NCI-H1930 (cell line): ENCODE measurements at regions not wholly inside any gene's neighbourhood (a gene's known extent, or its start where the extent isn't known, plus 50 kb on each side); places are given as distances from the start of the nearest gene placed in this dataset.
"Not testable (repeated sequence)": the region's sequence is repeated elsewhere in the genome, so short reads cannot be mapped to it uniquely, and the experiment has no call there.

Experiments used
- DNase-seq, 2 experiments: peaks; one replicate each; lab custom pipeline; 2025; lab: John Stamatoyannopoulos, UW

DNA sequence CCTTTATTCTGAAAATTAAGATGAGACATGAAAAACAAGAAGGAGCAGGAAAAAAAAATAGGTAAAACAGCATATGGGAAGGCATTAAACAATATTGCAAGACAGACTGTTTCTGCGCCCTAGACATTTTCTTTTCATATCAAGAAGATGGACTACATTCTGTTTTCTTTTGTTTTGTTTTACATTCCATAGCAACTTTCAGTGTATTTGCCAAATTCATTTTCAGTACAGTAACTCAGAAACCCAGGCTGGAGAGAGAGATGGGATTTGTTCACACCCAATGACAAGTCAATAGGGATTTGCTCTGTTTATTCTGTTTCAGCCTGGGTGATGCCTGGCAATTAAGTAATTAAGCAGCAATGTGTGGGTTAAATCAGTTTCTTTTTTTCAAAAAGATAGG is 892.8 kb upstream of the DIAPH2 start:
- no peak for DNase-seq

DNA sequence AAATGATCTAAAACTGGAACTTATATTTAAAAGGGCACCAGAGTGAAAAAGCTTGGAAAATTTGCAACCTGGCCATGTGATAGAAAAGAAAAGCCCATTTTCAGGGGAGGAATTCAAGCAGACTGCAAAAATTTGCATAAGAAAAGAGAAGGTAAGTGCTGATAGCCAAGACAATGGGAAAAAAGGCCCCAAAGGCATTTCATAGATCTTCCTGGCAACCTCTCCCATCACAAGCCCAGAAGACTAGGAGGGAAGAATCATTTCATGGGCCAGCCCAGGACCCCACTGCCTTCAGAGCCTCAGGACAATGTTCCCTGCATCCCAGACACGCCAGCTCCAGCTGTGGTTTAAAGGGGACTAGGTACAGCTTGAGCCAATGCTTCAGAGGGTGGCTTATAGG is 887.3 kb upstream of the DIAPH2 start:
- DNase-seq: no peak

DNA sequence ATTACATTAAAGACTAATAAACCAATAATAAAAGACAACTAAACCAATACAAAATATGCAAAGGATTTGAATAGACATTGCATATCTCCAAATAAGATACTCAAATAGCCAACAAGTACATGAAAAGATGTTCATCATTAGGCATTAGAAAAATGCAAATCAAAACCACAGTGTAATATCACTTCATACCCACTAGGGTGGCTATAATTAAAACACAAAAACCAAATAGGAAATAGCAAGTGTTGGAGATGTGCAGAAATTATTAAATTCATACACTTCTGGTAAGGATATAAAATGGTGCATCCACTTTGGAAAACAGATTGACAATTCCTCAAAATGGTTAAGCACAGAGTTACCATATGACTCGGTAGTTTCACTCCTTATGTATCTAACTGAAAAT is 860.8 kb upstream of the DIAPH2 start:
- no peak for DNase-seq

DNA sequence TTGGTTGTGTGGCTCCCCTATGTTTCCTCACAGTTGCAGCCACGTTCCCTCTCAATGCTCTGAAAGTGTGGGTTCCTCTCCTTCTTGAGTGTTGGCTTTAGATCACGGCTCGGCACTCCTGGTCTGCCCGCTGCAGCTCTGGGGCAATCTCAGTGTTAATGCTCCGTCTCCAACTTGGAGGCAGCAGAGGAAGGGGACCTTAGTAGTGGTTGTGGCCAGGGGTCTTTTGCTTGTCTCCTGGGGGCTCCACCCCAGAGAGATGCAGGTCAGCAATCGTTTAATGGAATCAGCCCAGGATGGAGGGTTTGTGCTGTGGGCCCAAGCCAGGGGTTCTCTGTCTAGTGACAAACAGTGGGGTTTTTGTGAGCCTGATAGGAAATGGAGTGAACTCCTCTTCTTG is 849.4 kb upstream of the DIAPH2 start:
- no peak for DNase-seq

DNA sequence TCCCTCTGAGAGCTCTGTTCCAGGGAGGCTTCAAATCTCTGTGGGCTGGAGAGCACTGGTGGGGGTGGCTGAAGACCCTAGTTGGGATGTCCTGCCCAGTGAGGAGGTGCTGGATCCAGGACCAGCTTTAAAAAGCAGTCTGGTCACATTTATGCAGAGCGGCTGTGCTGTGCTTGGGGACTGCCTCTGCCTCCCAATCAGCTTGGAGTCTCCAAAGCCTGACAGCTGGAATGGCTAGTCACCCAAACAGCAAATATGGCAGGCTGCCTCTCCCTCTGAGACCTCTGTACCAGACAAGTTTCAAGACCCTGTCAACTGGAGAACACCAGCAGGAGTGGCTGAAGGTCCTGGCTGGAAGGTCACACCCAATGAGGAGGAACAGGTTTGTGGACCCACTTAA is 848.1 kb upstream of the DIAPH2 start:
- no peak for DNase-seq

DNA sequence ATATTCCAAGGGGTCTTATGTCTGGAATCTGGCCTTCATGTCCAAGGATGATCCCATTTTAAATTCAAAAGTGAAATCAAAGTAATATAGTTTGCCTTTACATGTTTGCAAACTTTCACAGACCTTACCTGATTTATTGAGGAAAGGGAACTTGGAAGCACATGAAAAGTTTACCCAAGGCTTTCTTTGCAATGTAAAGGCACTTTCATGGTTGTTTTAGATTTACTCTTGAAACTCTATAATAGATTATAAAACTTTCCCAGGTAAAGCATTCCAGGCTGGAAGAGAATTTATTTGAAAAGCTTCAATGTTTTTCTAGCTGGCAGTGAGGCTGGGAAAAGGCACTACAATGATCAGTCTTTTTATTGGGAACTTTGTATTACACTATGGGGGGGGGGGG is 842.8 kb upstream of the DIAPH2 start:
- DNase-seq: no peak

DNA sequence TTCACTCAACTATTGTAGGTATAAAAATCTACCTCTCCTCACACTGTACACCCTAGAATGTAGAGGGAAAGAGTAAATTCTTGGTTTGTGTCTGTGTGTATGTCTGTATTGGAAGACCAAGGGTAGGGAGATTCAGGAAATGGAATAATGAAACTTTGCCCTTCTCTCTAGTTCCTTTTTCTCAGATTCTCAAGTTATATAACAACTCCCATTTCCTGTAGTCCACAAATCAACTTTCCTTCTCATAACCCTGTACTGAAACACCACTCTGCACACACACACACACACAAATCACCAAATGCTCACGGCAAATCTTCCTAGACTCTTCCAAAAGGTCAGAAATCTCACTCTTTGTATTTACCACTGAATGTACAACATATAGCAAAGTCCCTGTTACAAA is 824.5 kb upstream of the DIAPH2 start:
- no peak for DNase-seq

DNA sequence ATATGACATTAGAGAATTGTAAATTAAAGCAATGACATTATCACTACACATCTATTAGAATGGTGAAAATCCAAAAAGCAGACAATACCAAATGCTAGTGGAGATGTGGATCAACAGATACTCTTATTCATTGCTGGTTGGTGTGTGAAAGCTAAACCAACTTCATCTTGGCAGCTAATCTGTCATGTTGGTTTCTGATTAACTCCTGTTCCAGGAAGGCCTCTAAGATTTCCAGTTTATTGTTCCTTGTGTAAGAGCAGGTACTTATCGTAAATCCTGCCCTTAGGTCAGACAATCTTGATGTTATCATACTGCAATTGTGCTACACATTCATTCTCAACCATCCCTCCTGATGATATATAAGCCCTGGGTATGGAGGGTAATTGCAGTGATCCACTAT is 809.0 kb upstream of the DIAPH2 start:
- DNase-seq: no peak

DNA sequence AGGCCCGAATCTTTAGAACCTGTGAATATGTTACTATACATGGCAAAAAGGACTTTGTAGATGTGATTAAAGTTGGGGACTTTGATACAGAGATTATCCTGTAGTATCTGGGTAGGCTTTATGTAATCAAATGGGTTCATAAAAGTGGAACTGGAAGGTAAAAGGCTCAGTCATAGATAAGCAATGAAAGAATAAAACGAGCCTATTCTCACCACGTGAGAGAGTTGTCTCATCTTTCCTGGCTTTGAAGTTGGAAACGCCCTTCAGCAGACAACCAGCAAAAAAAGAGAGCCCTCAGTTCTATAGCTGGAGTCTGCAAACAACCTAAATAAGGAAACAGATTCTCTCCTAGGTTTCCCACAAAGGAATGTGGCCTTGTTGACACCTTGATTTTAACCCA is 805.8 kb upstream of the DIAPH2 start:
- DNase-seq: no peak

DNA sequence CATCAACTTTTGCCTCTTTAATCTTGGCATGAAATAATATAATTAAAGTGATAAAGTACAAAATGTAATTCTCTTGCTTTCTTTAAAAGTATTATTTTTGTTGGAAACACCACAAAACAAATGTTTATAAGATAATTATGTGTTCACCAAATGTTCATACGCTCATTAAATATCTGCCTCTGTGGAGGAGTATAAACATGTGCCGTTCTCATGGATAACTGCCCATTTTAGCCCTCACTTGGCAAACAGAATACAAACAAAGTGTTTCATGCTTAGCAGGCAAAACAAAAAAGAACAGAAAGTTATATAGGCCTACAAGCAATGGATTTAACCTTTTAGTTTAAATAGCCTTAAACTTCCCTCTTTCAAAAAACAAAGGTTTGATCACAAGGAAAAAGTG is 800.5 kb upstream of the DIAPH2 start:
- DNase-seq: no peak

DNA sequence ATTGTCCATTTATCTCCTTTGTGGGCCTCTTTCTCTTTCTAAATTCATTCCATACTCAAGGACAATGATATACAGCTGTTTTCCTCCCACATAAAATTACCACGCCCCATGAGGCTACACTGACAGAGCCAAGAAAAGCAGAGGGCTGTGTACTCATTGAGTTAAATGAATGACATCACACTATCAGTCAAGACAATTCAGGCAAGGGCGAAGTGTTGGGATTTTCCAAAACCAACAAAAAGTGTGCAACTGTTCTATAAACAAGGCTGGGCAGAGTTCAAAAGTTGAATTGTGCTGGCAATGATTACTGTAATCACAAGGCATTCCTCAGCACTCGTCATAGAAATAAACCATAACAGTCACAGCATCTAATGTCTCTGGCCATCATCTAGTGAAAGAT is 799.6 kb upstream of the DIAPH2 start:
- no peak for DNase-seq

DNA sequence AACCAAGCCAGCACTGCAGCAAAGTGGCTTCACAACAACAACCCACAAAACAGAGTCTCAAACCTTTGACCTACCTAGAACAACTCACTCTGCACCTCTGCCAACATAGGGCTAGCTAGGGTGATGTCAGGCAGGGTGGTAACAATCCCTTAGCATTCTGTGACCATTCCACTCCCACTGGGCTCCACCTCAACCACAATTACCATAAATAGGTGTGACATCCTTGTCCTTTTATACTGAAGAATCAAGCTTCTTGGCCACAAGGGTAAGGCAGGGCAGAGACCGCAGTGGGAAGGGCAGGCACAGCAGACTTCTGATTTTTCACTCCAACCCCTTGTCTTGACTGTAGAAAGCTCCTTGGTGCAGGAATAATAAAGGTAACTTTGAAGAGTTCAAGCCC is 795.4 kb upstream of the DIAPH2 start:
- no peak for DNase-seq

DNA sequence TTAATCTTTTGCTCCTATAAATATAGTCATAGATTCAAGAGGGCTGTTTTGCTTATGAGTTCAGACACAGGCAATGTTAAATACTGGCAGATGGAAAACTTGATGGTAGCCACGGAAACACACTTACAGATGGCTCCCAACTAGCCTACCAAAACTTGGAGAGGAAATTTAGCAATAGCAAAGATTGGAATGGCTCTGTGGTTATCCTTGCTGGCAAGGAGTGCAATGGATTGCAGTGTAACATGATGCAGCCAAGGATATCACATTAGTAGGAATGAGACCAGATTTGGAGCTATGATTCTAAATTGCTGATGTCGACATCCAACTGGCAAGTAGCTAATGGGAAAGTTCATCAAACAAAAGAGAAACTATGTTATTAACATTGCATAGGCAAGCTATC is 791.0 kb upstream of the DIAPH2 start:
- DNase-seq: no peak

DNA sequence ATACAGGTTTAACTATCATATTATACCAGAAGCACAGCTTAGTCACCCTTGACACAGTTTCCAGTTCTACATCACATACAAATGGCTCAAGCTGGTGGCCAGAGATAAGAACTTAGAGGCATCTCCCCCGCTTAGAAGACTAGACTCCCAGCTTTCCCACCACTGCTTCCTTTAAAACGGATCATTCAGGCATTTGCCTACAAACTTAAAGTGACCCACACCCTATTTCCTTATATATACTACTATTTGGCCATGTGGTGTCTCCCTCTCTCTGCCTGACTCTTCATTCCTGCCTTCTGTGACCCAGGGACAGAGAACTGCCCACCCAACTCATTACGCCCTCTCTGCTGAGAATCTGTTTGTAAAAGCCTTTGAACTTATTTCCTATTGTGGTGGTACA is 781.2 kb upstream of the DIAPH2 start:
- DNase-seq: no peak

DNA sequence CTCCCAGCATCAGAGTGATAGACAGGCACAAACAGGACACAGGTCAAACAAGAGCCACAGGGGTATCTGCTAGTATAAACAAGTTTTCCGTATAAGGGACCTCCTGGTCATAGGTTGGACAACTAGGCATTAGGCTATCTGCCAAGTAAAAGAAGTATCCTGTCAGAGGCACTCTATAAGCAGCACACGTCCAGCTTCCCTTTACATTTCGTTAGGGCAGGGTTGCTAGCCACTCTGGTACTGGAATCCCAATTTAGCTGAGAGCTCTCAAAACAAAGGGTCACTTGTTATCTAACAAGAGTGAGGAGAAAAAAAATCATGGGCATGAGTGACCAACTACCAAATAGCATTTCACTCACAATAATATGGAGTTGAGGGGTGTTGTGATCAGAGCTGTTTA is 780.7 kb upstream of the DIAPH2 start:
- DNase-seq: no peak

DNA sequence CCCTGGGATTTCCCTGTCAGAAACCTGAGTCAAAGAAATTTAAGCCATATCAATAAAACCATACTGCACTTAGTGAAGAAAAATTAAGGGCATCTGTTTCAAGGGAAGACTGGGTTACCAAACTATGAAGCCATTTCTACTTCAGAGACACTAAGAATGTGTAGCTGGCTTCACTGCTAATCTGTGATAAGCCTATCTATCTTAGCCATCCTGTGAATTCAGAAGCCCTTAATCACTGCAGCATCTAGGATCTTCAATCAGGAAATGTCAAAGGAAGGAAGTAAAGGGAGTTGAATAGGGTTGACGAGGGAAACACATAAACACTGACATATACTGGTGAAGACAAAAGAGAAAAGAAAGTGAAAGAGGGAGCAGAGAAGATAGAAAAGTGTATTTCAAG is 777.6 kb upstream of the DIAPH2 start:
- no peak for DNase-seq

DNA sequence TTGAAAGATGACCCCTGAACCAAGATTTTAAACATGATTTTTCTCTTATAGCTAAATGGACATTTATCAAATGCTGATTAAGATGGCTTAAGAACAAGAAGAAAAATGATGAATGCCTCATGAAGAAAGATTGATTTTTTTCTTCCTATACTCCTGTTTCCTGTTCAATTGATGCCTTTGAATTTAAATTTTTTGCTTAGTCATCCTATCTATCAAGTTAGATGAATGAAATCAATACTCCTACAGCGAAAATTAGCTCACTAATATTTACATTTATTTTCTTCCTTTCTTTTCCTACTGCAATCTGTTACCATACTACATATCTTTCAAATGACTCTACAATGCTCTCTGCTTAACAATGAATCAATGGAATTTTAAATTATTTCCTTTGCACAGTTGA is 773.6 kb upstream of the DIAPH2 start:
- DNase-seq: no peak

DNA sequence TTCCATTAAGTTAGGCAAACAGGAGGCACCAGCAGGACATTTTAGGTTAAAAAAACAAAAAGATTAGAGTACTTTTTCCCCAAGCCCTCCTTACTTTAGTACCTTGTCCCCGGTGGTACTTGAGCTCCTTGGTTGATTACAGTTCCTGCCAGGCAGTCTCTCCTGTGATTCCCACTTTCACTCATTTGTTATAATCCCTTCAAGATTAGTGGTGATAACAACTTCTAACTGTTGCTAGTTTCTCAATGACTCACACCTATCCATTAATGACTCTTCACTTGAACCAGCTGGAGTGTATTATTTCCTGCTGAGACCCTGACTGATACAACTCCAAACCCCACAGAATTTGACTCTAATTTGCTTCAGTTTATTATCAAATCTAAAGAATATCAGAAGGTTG is 765.0 kb upstream of the DIAPH2 start:
- no peak for DNase-seq

DNA sequence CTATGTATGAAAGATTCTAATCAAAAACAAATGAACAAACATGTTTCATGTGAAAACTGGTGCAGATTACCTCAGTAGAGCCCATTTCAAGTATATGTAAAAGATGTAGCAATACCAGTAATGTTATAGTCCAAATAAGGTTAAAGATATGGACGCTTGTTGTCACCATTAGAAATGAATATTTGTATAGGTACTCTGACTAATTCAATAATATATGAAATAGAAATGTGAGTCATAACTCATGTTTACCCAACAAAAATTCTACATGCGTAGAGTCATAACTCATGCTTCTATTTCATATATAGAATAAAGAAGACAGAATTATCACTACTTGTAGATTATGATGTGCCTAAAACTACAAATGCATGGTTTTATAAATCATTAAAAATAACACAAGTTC is 739.1 kb upstream of the DIAPH2 start:
- DNase-seq: no peak

DNA sequence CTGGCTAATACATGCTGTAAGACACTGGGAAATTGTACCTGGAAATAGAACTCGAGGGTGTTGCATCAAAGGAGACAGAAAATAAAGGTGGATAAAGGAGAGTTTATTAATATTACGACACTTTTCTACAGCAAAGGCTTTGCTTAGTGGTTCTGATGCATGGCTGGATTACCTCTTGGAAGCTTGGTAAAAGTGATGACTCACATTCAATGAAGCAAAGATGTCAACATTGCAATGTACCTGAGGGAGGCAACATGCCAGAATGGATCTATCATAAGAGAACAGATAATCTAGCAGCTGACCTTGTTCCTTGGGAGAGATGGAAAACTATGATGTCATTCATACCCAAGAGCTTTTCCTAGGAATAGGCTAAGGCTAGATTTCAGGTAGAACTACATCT is 735.1 kb upstream of the DIAPH2 start:
- no peak for DNase-seq

DNA sequence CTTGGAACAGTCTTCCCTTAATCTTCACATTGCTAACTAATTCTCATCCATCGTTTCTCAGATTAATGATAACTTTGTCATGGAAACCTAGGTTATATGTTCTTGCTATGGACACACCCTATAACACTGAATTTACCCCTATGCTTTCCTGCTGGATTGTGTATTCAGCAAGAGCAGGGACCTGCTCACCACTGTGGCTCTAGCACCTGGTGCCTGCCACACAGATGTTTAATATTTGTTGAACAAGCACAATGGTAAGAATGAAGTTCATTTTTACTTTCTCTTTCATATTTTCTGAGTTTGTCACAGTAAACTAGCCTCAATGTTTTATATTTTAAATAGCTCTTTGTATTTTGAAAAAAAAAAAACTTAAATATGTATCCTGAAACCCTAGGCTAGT is 734.0 kb upstream of the DIAPH2 start:
- DNase-seq: no peak

DNA sequence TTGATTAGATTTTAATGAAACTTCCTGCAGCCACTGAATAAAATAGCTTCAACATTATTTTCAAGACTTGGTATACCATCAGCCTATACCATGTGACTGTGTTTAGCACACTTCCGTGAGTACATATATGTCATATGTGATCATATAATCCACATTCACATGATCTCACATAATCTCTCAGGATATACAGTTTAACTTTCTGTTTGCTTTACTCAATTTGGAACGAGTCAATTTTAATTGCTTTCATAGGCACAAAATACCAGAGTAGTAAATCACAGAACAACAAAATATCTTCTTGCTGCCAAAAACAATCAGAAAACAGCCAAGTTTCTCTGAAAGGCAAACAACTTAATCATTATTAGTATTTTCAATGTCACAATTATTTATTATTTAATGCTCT is 731.1 kb upstream of the DIAPH2 start:
- no peak for DNase-seq

DNA sequence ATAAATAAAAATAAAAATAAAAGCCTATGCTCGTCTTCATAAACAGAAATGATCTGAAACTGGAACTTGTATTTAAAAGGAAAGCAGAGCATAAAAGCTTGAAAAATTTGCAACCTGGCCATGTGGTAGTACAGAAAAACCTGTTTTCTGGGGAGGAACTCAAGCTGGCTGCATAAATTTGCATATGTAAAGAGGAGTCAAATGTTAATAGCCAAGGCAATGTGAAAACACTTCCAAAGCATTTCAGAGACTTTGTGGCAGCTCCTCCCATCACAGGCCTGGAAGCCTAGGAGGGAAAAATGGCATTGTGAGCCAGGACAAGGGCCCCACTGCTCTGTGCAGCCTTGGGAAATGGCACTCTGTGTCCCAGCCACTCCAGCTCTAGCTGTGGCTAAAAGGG is 727.9 kb upstream of the DIAPH2 start:
- no peak for DNase-seq

DNA sequence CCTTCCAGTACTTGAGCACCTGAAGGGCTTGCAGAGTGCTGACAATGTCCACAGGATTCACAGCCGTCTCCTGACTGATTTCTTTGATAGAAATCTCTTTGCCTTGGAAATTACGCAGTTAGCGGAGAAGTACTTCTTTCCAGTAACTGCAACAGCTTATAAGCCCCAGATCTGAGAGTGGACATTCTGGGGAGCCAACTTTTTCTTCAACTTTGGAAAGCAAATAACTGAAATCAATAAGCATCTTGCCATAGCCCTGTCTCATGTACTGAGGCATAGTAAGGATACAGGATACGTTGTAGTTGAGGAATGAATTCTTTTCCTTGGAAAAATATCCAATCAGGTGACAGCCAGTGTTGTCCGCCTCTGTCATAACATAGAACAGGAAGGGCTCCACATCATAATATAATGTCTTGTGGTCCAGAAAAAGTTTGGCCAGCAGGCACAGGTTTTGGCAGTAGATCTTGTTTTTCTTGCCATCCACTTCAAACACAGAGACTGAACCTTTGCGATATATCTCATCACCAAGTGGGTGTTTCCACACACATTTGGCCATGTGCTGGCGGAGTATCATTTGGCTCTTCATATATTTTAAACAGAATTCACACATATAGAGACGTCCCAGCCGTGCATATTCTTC is 711.1 kb upstream of the DIAPH2 start:
- DNase-seq: not testable (repeated sequence)

DNA sequence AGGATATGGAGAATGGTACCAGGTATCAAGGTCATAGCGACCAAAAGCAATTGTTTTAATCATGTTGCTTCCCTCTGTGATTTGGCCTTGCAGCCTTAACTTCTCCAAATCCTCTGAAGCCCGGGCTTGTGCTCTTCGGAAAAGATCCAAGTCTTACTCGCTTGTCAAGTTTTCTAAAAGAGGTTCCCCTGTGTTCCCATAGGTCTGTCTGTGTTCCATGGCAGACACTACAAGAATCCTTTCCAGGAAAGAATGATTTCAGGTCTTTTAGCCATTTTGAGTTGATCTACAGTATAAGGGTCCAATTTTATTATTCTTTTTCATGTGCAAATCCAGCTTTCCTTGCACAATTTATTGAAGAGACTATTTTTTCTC is 710.6 kb upstream of the DIAPH2 start:
- DNase-seq: no peak
